Adrenal gland (tissue), 9 donors: ENCODE measurements at regions not wholly inside any gene's neighbourhood (a gene's known extent, or its start where the extent isn't known, plus 50 kb on each side); places are given as distances from the start of the nearest gene placed in this dataset.

Experiments
- DNase-seq, 7 donors: peaks; one replicate each; pipeline ENCODE4 v3.0.0-alpha.2; 2019 to 2020
- H3K27ac ChIP-seq, 5 donors: fragments of 200-600 bp; sonication (generic) in 4 of 5; 1 replicate in 3 of 5; 2 replicates in 2 of 5; pipeline versions ENCODE4 v1.5.1 to v1.8.0; 2016 to 2020; ENCODE audit warnings: mild to moderate bottlenecking in 1 of 5
- H3K27me3 ChIP-seq: fragments of 200-600 bp; 2 replicates; pipeline ENCODE4 v1.8.0; 2021
- H3K36me3 ChIP-seq, 2 donors: fragments of 200-600 bp; replicated peaks in 1 of 2; 1 replicate in 1 of 2; 2 replicates in 1 of 2; pipeline versions ENCODE4 v1.5.1 to v1.8.0; 2018 to 2022
- H3K4me1 ChIP-seq, 2 donors: fragments of 200-600 bp; replicated peaks in 1 of 2; 1 replicate in 1 of 2; 2 replicates in 1 of 2; pipeline versions ENCODE4 v1.5.1 to v1.8.0; 2018 to 2021
- H3K4me3 ChIP-seq, 4 donors: fragments of 200-600 bp; sonication (generic) in 3 of 4; one replicate each; pipeline ENCODE4 v1.5.1; 2016 to 2018
- H3K9me3 ChIP-seq, 3 donors: fragments of 200-600 bp; sonication (generic) in 1 of 3; replicated peaks in 1 of 3; 1 replicate in 2 of 3; 2 replicates in 1 of 3; pipeline versions ENCODE4 v1.5.1 to v1.8.0; 2016 to 2021
- POLR2A ChIP-seq, 2 donors: fragments of 450-650 bp; IDR thresholded peaks; one replicate each; pipeline ENCODE4 v1.6.1; 2017; ENCODE audit warnings: antibody characterized with exemption in 2 of 2, mild to moderate bottlenecking in 2 of 2, moderate library complexity in 1 of 2
- WGBS, 4 donors: extraction: QIAGEN DNeasy Blood & Tissue Kit in 2 of 4; methylation state at CpG; one replicate each; pipeline versions ENCODE4 v1.1.5 to v1.1.7; 2013 to 2017; 5-methylcytosine and 5-hydroxymethylcytosine counted together
- intact Hi-C, 2 donors: fragments of 100-400 bp; cut with DNase I; formaldehyde crosslinking; loops; one replicate each; pipeline versions ENCODE4 v1.14.1 to v1.15.0; 2022 to 2023
- TF ChIP-seq, protein P1 (sequence below), 6 experiments: fragments of 450-650 bp in 4 of 6; fragments of 200-600 bp in 2 of 6; sonication (generic) in 1 of 6; IDR thresholded peaks; 1 replicate in 5 of 6; 2 replicates in 1 of 6; pipeline versions ENCODE4 v1.5.1 to v1.8.0; 2016 to 2021; ENCODE audit warnings: antibody characterized with exemption in 6 of 6, mild to moderate bottlenecking in 2 of 6, moderate library complexity in 1 of 6
- donor health status: healthy with polysubstance abuse.
- donor health status: Bipolar disorder and iron deficiency.
- donor health status: DM: yes; HTN: yes; CAD: no.
- donor health status: DM: no; HTN: no; CAD: no.
- donor health status: DM: no; HTN: no; CAD: no.

DNA sequence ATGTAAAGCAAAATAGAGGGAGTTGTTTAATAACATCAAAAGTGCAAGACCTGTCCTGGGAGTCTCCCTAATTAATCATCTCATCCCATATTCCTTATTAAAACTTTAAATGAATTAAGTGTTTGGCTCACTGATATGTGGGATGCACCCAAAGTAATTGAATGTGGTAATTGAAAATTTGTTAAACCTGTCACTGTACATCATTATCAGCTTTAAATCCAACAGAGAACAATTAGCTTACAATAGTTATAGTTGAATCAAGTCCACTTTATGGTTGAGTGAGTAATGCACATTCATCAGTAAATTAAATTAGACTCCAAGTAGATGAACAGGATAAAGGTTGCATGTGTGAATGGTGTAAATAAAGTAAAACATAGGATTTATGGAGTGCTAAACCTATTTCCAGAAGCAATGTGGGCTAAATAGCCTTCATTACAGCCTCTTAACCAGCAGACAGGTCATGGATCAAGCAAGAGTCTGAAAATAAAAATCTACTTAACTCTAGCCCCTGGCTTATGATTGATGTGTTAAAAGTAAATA is 608.2 kb upstream of the CCDC54 start:
- Histone ChIP-seq H3K36me3 (no peaks in the 10 kb centered on the region), H3K4me1 (no peaks in the 10 kb centered on the region), H3K27me3 (no peaks in the 10 kb centered on the region), H3K4me3 (no peak overlapping the region), H3K9me3 (no peaks in the 10 kb centered on the region), H3K27ac (no peak overlapping the region)
- intact Hi-C loops: no loop called here
- DNase-seq: no peak
- no peak for TF ChIP-seq POLR2A (IDR thresholded peaks at IDR 0.05)
- TF ChIP-seq, protein P1, sequence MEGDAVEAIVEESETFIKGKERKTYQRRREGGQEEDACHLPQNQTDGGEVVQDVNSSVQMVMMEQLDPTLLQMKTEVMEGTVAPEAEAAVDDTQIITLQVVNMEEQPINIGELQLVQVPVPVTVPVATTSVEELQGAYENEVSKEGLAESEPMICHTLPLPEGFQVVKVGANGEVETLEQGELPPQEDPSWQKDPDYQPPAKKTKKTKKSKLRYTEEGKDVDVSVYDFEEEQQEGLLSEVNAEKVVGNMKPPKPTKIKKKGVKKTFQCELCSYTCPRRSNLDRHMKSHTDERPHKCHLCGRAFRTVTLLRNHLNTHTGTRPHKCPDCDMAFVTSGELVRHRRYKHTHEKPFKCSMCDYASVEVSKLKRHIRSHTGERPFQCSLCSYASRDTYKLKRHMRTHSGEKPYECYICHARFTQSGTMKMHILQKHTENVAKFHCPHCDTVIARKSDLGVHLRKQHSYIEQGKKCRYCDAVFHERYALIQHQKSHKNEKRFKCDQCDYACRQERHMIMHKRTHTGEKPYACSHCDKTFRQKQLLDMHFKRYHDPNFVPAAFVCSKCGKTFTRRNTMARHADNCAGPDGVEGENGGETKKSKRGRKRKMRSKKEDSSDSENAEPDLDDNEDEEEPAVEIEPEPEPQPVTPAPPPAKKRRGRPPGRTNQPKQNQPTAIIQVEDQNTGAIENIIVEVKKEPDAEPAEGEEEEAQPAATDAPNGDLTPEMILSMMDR (IDR thresholded peaks at IDR 0.05): no peak

DNA sequence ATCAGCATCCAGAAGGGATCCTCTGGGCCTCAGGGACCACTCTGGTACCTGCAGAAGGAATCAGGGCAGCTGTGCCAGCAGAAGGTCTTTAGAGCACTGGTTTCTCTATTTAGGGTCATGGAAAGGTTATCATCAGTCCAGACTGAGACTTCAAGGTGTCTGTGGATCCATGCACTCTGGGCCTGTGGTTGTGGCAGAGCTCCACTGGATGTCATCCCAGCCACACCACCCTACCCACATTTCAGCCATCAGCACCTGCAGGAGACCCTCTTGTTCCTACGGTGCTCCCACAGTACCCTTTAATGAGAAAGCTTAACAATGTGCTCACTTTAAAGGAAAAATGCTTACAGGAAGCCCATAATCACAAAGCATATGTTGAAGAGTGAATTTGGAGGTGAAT is 603.4 kb upstream of the CCDC54 start:
- no peak for DNase-seq
- WGBS, 4 donors: 83 to 93% (median 88%) methylated on average over 1 of the region's 1 CpG

DNA sequence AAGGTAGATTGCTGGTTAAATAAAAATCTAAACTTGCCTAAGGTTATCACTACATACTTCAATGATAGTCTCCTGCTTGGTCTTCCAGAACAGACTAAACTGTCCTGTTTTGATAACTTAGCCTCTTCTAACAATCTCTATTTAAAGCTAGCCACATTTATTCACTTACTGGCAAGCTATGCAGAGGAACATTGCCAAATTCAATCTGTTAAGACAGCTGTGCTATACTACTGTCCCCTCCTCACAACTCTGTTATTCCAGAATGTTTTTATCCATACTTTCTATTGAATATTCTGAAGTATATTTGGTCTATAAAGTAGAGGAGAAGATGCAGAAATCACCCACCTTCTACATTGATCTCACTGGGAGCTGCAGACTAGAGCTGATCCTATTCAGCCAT is 594.0 kb upstream of the CCDC54 start:
- Histone ChIP-seq H3K27me3 (no peaks in the 10 kb centered on the region), H3K27ac (no peak overlapping the region), H3K4me3 (no peak overlapping the region), H3K4me1 (no peaks in the 10 kb centered on the region), H3K36me3 (no peaks in the 10 kb centered on the region), H3K9me3 (no peaks in the 10 kb centered on the region)
- intact Hi-C loops: no loop called here
- TF ChIP-seq, protein P1 (IDR thresholded peaks at IDR 0.05): no peak
- TF ChIP-seq POLR2A (IDR thresholded peaks at IDR 0.05): no peak
- DNase-seq: no peak

More for the DNA sequence above, 603.4 kb upstream of the CCDC54 start:
- intact Hi-C loops: no loop called here
- Histone ChIP-seq H3K27me3 (no peaks in the 10 kb centered on the region), H3K4me1 (no peaks in the 10 kb centered on the region), H3K36me3 (no peaks in the 10 kb centered on the region), H3K27ac (no peak overlapping the region), H3K4me3 (no peak overlapping the region), H3K9me3 (no peaks in the 10 kb centered on the region)
- TF ChIP-seq, protein P1 (IDR thresholded peaks at IDR 0.05): no peak
- no peak for TF ChIP-seq POLR2A (IDR thresholded peaks at IDR 0.05)

DNA sequence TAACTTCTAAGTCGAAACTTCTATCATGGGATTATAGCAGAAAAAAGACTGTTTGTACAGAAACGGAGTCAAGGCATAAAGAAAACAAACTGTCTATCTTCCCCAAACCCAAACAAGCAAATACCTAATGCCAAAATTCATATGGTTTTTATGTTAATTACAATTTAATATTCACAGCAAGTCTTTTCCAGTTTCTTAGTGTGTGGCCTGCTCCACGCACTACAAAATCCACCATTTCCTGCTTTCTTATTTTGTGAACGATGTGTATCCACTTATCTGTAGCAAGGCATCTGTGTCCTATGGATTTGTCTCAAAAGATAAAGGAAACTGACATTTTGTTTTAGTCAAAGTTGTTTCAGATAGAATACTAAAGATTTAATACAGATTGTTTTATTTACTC is 588.0 kb upstream of the CCDC54 start:
- H3K27me3 ChIP-seq: no peaks in the 10 kb centered on the region
- no peak overlapping the region for H3K27ac ChIP-seq
- no peaks in the 10 kb centered on the region for H3K36me3 ChIP-seq
- no peaks in the 10 kb centered on the region for H3K9me3 ChIP-seq
- no peak for DNase-seq
- no peak for TF ChIP-seq POLR2A (IDR thresholded peaks at IDR 0.05)
- TF ChIP-seq, protein P1 (IDR thresholded peaks at IDR 0.05): no peak
- 75 to 82% (median 80%) methylated on average over 4 of the region's 4 CpGs for WGBS, 4 donors
- no peak overlapping the region for H3K4me3 ChIP-seq
- H3K4me1 ChIP-seq: no peaks in the 10 kb centered on the region
- intact Hi-C loops: no loop called here
